ENCODE measurements at regions not wholly inside any gene's neighbourhood (a gene's known extent, or its start where the extent isn't known, plus 50 kb on each side); places are given as distances from the start of the nearest gene placed in this dataset.

DNA sequence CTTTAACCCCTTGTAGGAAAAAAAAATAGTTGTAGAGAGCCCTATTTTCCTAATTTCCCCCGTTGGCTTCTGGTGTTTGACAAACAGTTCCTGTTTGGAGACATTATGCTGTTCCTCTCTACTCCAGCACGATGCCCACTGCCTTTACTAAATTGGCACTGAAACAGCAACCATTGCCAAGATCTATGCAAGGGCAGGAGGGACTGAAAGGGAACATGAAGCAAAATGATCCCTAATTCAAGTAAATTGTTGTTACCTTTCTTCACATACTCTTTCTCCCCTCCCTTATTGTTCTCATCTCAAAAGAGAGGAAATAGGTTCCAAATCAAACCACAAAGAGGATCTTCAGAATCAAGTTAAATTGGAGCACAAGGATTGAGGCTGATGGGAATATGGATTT, 764.1 kb upstream of the MMS22L start:
- TF ChIP-seq CTCF (IDR thresholded peaks at IDR 0.05) (no peak), POLR2AphosphoS5 (IDR thresholded peaks at IDR 0.05) (no peak), POLR2A (IDR thresholded peaks at IDR 0.05) (no peak)

Measured in gastroesophageal sphincter (tissue), 3 donors.